SKM-1 (cell line): ENCODE measurements at regions not wholly inside any gene's neighbourhood (a gene's known extent, or its start where the extent isn't known, plus 50 kb on each side); places are given as distances from the start of the nearest gene placed in this dataset.
A peak's percentile ranks its signal among the peaks of the same experiment; 100 is the strongest.

Experiments used
- DNase-seq: peaks from one replicate; lab custom pipeline; 2025; ENCODE audit not compliant: unreplicated experiment; lab: John Stamatoyannopoulos, UW

DNA sequence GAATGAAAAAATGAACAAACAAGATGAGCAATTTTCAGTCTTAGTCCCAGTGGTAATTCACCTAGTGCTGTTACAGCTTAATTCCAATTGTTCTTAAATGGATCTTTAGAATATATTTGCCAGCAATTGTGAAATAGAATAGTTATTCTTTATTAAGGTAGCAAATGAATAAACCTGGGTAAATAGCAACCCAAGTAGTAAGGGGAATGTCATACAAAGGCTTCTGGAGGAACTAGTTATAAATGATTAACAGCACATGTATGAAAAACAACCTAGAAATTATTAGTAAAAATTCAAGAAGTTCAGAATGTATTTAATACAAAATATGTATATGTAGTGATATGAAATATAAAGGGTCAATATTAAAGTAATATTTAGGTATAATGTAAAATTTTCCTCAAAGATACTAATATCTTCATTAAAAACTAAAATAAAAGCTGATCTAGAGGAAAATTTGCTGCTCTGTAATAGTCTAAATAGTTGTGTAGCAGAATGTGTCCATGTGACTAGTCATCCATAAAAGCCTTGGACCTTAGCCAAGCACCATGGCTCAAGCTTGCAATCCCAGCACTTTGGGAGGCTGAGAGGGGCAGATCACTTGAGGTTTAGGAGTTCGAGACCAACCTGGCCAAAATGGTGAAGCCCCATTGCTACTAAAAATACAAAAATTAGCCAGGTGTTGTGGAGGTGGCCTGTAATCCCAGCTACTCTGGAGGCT is 535.9 kb upstream of the ATXN8OS start:
- no peak for DNase-seq

- DNase-seq = no peak
These were observed 540.1 kb upstream of the ATXN8OS start for GRCh38 chr13:69567514-69567913.

- DNase-seq = no peak
These were observed 541.4 kb upstream of the ATXN8OS start for GRCh38 chr13:69566104-69566716.

DNA sequence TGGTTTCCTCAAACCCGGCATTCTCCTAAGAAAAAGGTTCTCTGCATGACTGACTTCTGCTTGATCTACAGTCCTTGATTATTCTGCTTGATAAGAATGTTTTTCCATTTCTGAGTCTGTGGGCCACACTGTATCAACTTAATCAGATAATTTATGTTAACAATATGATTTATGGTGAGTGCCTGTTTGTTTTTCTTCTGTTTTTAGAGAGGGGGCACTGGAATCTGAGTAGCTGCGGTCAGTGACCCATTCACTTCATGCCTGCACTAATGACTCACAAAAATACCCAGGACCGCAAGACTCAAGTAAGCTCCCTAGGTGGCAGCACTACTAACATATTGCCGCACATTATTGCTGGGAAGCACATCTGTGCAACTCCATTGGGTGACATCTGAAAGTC is 542.3 kb upstream of the ATXN8OS start:
- DNase-seq = no peak

- no peak for DNase-seq
These were observed 551.0 kb upstream of the ATXN8OS start for GRCh38 chr13:69556540-69557196.

DNA sequence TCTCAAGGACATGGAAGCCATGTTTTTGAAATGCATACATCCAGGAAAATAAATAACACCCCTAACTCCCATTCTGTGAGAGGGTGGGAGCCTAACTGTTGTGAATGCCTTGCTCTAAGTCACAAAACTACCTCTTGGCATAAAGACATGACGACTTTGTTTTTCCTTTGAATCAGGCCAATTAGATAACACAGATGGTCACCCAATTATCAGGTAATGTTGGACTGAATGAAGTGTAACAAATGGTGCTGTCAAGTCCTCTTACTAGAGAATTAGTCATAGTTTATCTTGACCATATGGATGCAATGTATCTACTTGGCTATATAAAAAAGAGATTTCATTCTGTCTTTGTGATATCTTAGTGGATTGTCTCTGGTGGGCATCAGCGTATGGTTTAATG is 553.6 kb upstream of the ATXN8OS start:
- no peak for DNase-seq

- DNase-seq = no peak
These were observed 556.4 kb upstream of the ATXN8OS start for GRCh38 chr13:69551193-69551592.

- no peak for DNase-seq
These were observed 559.8 kb upstream of the ATXN8OS start for GRCh38 chr13:69547780-69548179.

DNA sequence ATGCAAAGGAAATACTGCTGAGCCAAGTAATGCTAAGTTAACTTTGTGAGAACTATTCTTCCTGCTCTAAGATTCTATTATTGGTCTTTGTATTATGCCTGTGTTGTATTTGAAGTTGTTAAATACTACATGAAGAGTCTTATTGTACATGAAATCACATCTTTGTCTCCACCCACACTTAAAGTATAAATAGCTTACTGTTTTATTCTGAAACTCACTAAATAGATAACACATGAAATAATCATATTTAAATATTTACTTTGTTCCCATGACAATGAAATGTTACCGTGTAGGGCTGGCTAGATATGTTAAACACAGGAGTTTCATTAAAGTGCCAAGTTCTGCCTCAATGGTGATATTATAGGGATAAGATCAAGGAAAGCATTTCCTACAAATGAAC is 562.1 kb upstream of the ATXN8OS start:
- no peak for DNase-seq

- DNase-seq = peak; percentile 10
These were observed 583.0 kb upstream of the ATXN8OS start for GRCh38 chr13:69524459-69525150.

DNA sequence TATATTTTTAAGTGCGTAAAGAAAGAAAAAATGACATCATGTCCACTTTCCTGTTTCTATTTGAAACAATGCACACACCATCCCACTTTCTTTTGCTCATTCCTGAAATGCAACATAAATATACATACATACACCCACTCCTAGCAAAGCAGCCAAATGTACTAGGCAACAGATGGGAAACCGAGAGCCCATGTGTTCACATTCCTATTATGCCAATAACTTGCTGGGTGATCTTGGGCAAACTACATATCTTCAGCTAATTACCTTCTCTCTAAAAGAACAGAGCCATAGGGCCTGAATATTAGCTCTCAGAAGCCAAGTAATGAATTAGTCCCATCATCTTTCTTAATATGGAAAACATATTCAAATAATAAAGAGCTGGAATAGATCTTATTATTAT is 610.6 kb upstream of the ATXN8OS start:
- no peak for DNase-seq

- DNase-seq = no peak
These were observed 612.5 kb upstream of the ATXN8OS start for GRCh38 chr13:69495096-69495495.

DNA sequence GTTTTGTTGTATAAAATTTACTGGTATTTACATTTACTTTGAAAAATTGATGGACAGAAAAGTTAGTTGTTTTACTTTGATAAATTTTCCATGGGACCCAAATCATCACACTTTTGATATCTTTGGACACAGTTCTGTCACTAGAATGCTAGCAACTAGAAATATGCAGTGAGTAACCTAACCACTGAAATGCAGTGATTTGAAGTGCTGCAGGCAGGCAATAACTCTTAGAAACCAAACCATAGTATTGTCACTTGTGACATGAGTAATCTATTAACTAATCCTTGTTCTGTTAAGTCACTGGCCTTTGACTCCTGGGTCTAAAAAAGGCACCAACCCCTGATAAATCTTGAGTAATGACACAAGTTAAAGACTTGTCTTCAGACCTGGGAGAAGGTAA is 620.0 kb upstream of the ATXN8OS start:
- no peak for DNase-seq

DNA sequence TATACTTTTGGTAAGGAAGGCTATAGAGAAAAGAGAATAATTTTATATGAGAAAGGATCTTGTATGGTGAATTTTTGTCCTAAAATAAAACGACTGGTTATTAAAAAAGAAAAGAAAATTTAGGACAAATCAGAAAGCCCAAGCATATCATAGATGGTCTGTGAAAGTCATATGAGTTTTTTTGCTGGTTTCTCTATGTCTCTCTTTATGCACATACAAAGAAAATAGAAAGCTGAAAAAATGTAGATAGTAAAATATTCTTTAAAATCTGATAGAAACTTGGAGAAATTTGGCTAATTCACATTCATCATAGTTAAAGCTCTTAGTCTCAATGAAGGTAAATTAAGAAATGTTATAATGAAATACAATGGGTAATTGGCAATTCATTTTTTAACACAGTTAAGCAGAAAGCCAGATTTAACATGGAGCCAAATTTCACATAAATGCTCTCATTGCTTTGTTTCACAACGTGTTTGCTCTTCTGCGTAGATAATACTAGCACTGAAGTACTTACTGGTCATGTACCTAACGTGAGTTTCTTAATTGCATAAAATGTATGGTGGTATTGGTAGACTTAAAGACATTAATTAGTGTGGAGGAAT is 621.5 kb upstream of the ATXN8OS start:
- DNase-seq = no peak

DNA sequence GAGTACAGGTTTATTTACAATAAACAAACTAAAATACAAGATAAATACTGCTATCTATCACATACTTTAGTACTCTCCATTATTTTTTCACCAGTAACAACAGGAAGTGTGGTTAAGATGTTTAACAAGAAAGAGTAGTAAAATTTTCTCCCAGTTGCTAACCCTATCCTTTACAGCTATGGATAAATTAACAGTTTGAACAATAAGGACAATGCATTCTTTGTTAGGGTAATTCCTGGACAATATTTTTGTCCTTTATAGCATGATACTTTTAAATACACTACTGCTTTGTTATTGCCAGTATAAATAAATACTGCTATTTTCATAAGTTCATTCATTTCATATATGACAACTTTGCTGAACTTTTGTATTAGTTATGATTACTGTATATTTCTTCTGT is 630.2 kb upstream of the ATXN8OS start:
- DNase-seq = no peak

DNA sequence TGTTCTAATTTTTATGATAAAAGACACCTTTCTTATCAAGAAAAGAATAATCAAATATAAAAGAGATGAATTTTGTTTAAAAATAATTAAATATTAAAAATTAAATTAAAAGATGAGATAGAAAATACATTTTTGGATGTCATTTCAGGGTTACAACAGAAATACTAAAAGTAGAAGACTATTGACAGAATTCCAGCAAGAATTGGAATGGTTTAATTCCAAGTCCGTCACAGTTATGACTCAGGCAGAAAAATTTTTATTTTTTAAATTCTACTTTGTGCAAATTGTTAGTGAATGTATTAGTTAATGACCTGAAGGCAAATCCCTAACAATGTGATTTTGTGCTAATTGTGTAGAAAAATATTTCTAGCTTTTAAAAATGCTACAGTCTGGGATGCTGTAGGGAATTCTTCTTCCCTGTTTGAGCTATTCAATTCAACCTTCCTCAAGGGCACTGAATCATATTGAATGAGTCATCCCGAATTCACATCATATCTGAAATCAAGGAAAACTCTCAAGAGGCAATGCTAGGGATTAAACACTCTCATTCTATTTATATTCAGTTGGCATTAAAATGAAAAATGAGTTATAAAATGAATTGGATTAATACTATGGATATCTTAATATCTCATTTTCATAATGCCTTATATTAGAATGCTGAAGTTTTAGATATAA is 633.5 kb upstream of the ATXN8OS start:
- DNase-seq = no peak

- no peak for DNase-seq
These were observed 639.0 kb upstream of the ATXN8OS start for GRCh38 chr13:69468624-69469023.

- DNase-seq = no peak
These were observed 646.2 kb upstream of the ATXN8OS start for GRCh38 chr13:69461397-69461796.

- no peak for DNase-seq
These were observed 648.3 kb upstream of the ATXN8OS start for GRCh38 chr13:69459346-69459745.

GRCh38 chr13:69458013-69458412 is 649.6 kb upstream of the ATXN8OS start:
- no peak for DNase-seq

GRCh38 chr13:69450245-69450644 is 657.4 kb upstream of the ATXN8OS start:
- no peak for DNase-seq
